ENCODE measurements at regions not wholly inside any gene's neighbourhood (a gene's known extent, or its start where the extent isn't known, plus 50 kb on each side); places are given as distances from the start of the nearest gene placed in this dataset.

DNA sequence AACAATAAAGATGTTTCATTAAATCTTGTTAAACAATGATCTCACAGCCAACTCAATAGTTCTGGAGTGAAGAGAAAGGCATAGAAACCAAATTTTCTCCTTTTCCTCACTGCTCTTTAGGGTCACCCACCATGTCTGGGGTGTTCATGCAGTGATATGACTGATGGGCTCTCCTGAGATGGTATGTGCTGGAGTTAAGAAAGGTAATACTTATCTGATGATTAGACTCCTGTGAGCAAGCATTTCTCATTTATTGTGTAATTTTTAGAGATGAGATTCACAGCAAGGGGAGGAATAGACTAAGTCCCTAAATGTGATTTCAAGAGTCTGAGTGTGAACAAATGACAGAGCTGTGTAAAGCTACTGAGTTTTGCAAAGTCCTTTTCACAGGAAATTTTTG, 1361.3 kb upstream of the CELF2 start:
- Histone ChIP-seq H2AFZ (no peak overlapping the region), H3K4me2 (no peak overlapping the region), H3K4me1 (ENCODE audit: insufficient read depth) (no peaks in the 10 kb centered on the region), H3K9me3 (ENCODE audit: low read depth) (no peaks in the 10 kb centered on the region), H3K9me2 (replicated peaks; ENCODE audit: insufficient read depth) (no peaks in the 10 kb centered on the region), H3K27ac (no peak overlapping the region), H3K27me3 (no peaks in the 10 kb centered on the region), H3K36me3 (replicated peaks; ENCODE audit: insufficient read depth, low read depth) (no peaks in the 10 kb centered on the region), H3K79me2 (no peaks in the 10 kb centered on the region), H4K20me1 (ENCODE audit: insufficient read depth, poor library complexity, severe bottlenecking) (no peaks in the 10 kb centered on the region), H3K4me3 (no peak overlapping the region)
- no peak for DNase-seq (ENCODE audit: low spot score)
- TF ChIP-seq, protein P1, sequence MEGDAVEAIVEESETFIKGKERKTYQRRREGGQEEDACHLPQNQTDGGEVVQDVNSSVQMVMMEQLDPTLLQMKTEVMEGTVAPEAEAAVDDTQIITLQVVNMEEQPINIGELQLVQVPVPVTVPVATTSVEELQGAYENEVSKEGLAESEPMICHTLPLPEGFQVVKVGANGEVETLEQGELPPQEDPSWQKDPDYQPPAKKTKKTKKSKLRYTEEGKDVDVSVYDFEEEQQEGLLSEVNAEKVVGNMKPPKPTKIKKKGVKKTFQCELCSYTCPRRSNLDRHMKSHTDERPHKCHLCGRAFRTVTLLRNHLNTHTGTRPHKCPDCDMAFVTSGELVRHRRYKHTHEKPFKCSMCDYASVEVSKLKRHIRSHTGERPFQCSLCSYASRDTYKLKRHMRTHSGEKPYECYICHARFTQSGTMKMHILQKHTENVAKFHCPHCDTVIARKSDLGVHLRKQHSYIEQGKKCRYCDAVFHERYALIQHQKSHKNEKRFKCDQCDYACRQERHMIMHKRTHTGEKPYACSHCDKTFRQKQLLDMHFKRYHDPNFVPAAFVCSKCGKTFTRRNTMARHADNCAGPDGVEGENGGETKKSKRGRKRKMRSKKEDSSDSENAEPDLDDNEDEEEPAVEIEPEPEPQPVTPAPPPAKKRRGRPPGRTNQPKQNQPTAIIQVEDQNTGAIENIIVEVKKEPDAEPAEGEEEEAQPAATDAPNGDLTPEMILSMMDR (IDR thresholded peaks at IDR 0.05; ENCODE audit: poor library complexity) = no peak
- no peak for TF ChIP-seq EZH2phosphoT487 (IDR thresholded peaks at IDR 0.05; ENCODE audit: low read depth, severe bottlenecking, unreplicated experiment)

DNA sequence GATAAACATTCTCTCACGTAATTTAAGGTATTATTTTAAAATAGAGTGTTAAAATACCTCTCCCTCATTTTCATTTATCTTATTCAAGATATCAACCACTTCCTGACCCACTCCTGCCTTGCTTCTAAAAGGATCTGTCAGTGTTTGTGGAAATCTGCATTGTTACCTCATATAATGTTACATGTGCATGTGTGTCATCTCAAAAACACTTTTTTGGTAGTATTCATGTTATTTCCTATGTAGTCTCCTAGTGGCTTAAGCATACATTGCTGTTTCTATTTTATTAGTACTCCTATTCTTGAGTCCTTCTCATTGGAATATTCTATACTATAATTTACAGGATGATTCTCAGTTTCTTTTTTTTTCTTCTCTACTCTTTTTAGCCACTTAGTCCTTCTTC, 1360.7 kb upstream of the CELF2 start:
- H2AFZ ChIP-seq = no peak overlapping the region
- H3K27me3 ChIP-seq = no peaks in the 10 kb centered on the region
- no peaks in the 10 kb centered on the region for H4K20me1 ChIP-seq (ENCODE audit: insufficient read depth, poor library complexity, severe bottlenecking)
- no peak overlapping the region for H3K4me2 ChIP-seq
- WGBS (ENCODE audit: low lambda C conversion rate, missing lambda C conversion rate) = 71% methylated on average over 1 of the region's 1 CpG
- TF ChIP-seq EZH2phosphoT487 (IDR thresholded peaks at IDR 0.05; ENCODE audit: low read depth, severe bottlenecking, unreplicated experiment) (no peak), EZH2 (IDR thresholded peaks at IDR 0.05; ENCODE audit: borderline replicate concordance) (no peak)
- TF ChIP-seq, protein P1 (IDR thresholded peaks at IDR 0.05; ENCODE audit: poor library complexity) = no peak
- no peaks in the 10 kb centered on the region for H3K79me2 ChIP-seq
- DNase-seq (ENCODE audit: low spot score) = no peak
- no peak overlapping the region for H3K4me3 ChIP-seq
- no peaks in the 10 kb centered on the region for H3K4me1 ChIP-seq (ENCODE audit: insufficient read depth)
- no peaks in the 10 kb centered on the region for H3K9me2 ChIP-seq (replicated peaks; ENCODE audit: insufficient read depth)
- H3K36me3 ChIP-seq (replicated peaks; ENCODE audit: insufficient read depth, low read depth) = no peaks in the 10 kb centered on the region
- no peak overlapping the region for H3K27ac ChIP-seq
- no peaks in the 10 kb centered on the region for H3K9me3 ChIP-seq (ENCODE audit: low read depth)

DNA sequence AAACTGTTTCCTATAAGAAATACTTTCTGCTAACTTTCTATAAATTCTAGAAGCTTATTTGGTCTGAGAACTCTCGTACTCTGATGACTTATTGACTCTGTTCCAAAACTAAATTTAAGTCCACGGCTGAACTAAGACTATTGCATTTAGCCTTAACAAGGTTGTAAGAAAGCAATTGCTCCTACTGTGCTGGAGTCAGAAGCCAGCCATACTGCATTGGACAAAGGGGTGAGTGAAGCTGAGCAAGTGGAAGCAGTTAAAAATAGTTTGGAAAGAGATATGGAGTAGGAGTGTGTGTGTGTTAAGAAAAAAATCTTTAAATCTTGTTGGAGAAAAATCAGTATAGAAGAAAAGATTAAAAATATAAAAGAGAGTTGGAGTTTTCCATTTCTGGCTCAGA, 1360.1 kb upstream of the CELF2 start:
- Histone ChIP-seq H3K27me3 (no peaks in the 10 kb centered on the region), H3K36me3 (replicated peaks; ENCODE audit: insufficient read depth, low read depth) (no peaks in the 10 kb centered on the region), H4K20me1 (ENCODE audit: insufficient read depth, poor library complexity, severe bottlenecking) (no peaks in the 10 kb centered on the region), H3K27ac (no peak overlapping the region), H3K4me1 (ENCODE audit: insufficient read depth) (no peaks in the 10 kb centered on the region), H3K4me2 (no peak overlapping the region), H3K79me2 (no peaks in the 10 kb centered on the region), H3K9me2 (replicated peaks; ENCODE audit: insufficient read depth) (no peaks in the 10 kb centered on the region), H3K4me3 (no peak overlapping the region), H3K9me3 (ENCODE audit: low read depth) (no peaks in the 10 kb centered on the region), H2AFZ (no peak overlapping the region)
- no peak for DNase-seq (ENCODE audit: low spot score)
- TF ChIP-seq EZH2phosphoT487 (IDR thresholded peaks at IDR 0.05; ENCODE audit: low read depth, severe bottlenecking, unreplicated experiment) (no peak), EZH2 (IDR thresholded peaks at IDR 0.05; ENCODE audit: borderline replicate concordance) (no peak)
- TF ChIP-seq, protein P1 (IDR thresholded peaks at IDR 0.05; ENCODE audit: poor library complexity) = no peak
- 59% methylated on average over 2 of the region's 2 CpGs for WGBS (ENCODE audit: low lambda C conversion rate, missing lambda C conversion rate)

DNA sequence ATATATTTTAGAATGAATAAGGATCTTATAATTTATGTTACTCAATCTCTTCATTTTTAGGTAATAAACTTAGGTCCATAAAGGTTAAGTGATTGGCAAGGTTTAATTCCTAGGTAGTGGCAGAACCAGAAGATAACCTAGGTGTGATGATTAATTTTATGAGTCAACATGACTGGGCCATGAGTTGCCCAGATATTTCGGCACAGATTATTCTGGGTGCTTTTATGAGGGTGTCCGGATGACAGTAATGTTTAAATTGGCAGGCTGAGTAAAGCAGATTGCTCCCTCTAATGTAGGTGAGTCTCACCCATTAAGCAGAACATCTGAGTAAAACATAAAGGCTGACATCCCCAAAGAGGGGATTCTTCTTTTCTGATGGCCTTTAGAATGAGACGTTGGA, 1349.3 kb upstream of the CELF2 start:
- DNase-seq (ENCODE audit: low spot score) = no peak
- no peaks in the 10 kb centered on the region for H4K20me1 ChIP-seq (ENCODE audit: insufficient read depth, poor library complexity, severe bottlenecking)
- no peaks in the 10 kb centered on the region for H3K9me2 ChIP-seq (replicated peaks; ENCODE audit: insufficient read depth)
- no peaks in the 10 kb centered on the region for H3K27me3 ChIP-seq
- H2AFZ ChIP-seq = no peak overlapping the region
- H3K4me2 ChIP-seq = no peak overlapping the region
- WGBS (ENCODE audit: low lambda C conversion rate, missing lambda C conversion rate) = 91% methylated on average over 3 of the region's 3 CpGs
- no peak overlapping the region for H3K27ac ChIP-seq
- H3K4me1 ChIP-seq (ENCODE audit: insufficient read depth) = no peaks in the 10 kb centered on the region
- no peaks in the 10 kb centered on the region for H3K36me3 ChIP-seq (replicated peaks; ENCODE audit: insufficient read depth, low read depth)
- no peaks in the 10 kb centered on the region for H3K9me3 ChIP-seq (ENCODE audit: low read depth)
- TF ChIP-seq, protein P1 (IDR thresholded peaks at IDR 0.05; ENCODE audit: poor library complexity) = no peak
- no peak for TF ChIP-seq EZH2phosphoT487 (IDR thresholded peaks at IDR 0.05; ENCODE audit: low read depth, severe bottlenecking, unreplicated experiment)
- TF ChIP-seq EZH2 (IDR thresholded peaks at IDR 0.05; ENCODE audit: borderline replicate concordance) = no peak
- H3K79me2 ChIP-seq = no peaks in the 10 kb centered on the region
- H3K4me3 ChIP-seq = no peak overlapping the region
